ENCODE measurements at regions not wholly inside any gene's neighbourhood (a gene's known extent, or its start where the extent isn't known, plus 50 kb on each side); places are given as distances from the start of the nearest gene placed in this dataset.

DNA sequence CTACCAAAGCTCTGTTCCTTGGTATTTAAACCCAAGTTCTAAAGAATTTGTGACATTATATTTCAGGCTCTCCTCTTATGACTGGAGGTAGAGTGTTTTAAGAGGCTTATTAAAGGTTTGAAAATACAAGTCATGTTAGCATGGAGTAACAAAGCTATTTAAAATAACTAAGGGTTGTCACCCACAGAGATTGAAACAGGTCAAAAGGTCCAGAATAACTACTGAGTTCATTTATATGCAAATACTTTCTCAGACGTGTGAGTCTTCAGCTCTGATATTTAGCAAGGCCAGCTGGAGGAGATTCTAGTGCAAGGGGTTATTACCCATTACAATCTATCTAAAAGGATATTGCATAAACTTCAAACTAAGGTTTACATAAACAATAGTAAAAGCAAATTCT lies 1538.8 kb upstream of the CDH8 start:
- TF ChIP-seq CTCF (optimal IDR thresholded peaks at IDR 0.05 in 1 of 3, IDR thresholded peaks at IDR 0.05 in 1 of 3, conservative IDR thresholded peaks at IDR 0.05 in 1 of 3; ENCODE audit: extremely low read depth in 1 of 3, insufficient read depth in 2 of 3, low read length in 3 of 3) = no peak
- TF ChIP-seq EZH2 (IDR thresholded peaks at IDR 0.05; ENCODE audit: low read length) = no peak
- Histone ChIP-seq H3K9me3 (ENCODE audit: control insufficient read depth, low read depth, low read length) (no peaks in the 10 kb centered on the region), H3K27me3 (ENCODE audit: control insufficient read depth, extremely low read depth, insufficient read depth, low read length) (no peaks in the 10 kb centered on the region), H2AFZ (ENCODE audit: control insufficient read depth, low read length) (no peak overlapping the region), H4K20me1 (ENCODE audit: control insufficient read depth, extremely low read depth, insufficient read depth, low read length) (no peaks in the 10 kb centered on the region), H3K4me3 (ENCODE audit: control insufficient read depth in 2 of 3, extremely low read depth in 1 of 3, insufficient read depth in 2 of 3, low read depth in 1 of 3, low read length in 3 of 3) (no peak overlapping the region), H3K9ac (ENCODE audit: control insufficient read depth, extremely low read depth, insufficient read depth, low read length) (no peak overlapping the region), H3K27ac (ENCODE audit: control insufficient read depth, insufficient read depth, low read length) (no peak overlapping the region), H3K36me3 (ENCODE audit: control insufficient read depth in 2 of 2, extremely low read depth in 1 of 2, insufficient read depth in 2 of 2, low read length in 2 of 2) (no peaks in the 10 kb centered on the region), H3K79me2 (ENCODE audit: control insufficient read depth, insufficient read depth, low read length) (no peaks in the 10 kb centered on the region), H3K4me1 (ENCODE audit: control insufficient read depth, extremely low read depth, insufficient read depth, low read length) (no peaks in the 10 kb centered on the region), H3K9me1 (ENCODE audit: control insufficient read depth, extremely low read depth, insufficient read depth, low read length) (no peaks in the 10 kb centered on the region), H3K4me2 (ENCODE audit: control insufficient read depth, extremely low read depth, insufficient read depth, low read depth, low read length) (no peak overlapping the region)
- no peak for FAIRE-seq
- DNase-seq (ENCODE audit: low read depth, low spot score) = no peak
- dilution Hi-C loops (cut with MboI; ENCODE audit: extremely low pct_ligation_motif_present, low sequenced_read_pairs) = no loop called here

- FAIRE-seq (no peak), DNase-seq (ENCODE audit: low read depth, low spot score) (no peak)
- dilution Hi-C loops (cut with MboI; ENCODE audit: extremely low pct_ligation_motif_present, low sequenced_read_pairs) = no loop called here
- H3K4me1 ChIP-seq (ENCODE audit: control insufficient read depth, extremely low read depth, insufficient read depth, low read length) = no peaks in the 10 kb centered on the region
- H3K27ac ChIP-seq (ENCODE audit: control insufficient read depth, insufficient read depth, low read length) = no peak overlapping the region
- H3K4me2 ChIP-seq (ENCODE audit: control insufficient read depth, extremely low read depth, insufficient read depth, low read depth, low read length) = no peak overlapping the region
- no peaks in the 10 kb centered on the region for H3K9me3 ChIP-seq (ENCODE audit: control insufficient read depth, low read depth, low read length)
- H3K9ac ChIP-seq (ENCODE audit: control insufficient read depth, extremely low read depth, insufficient read depth, low read length) = no peak overlapping the region
- no peaks in the 10 kb centered on the region for H4K20me1 ChIP-seq (ENCODE audit: control insufficient read depth, extremely low read depth, insufficient read depth, low read length)
- no peaks in the 10 kb centered on the region for H3K9me1 ChIP-seq (ENCODE audit: control insufficient read depth, extremely low read depth, insufficient read depth, low read length)
- H2AFZ ChIP-seq (ENCODE audit: control insufficient read depth, low read length) = no peak overlapping the region
- H3K36me3 ChIP-seq (ENCODE audit: control insufficient read depth in 2 of 2, extremely low read depth in 1 of 2, insufficient read depth in 2 of 2, low read length in 2 of 2) = no peaks in the 10 kb centered on the region
- H3K27me3 ChIP-seq (ENCODE audit: control insufficient read depth, extremely low read depth, insufficient read depth, low read length) = no peaks in the 10 kb centered on the region
- no peaks in the 10 kb centered on the region for H3K79me2 ChIP-seq (ENCODE audit: control insufficient read depth, insufficient read depth, low read length)
- TF ChIP-seq EZH2 (IDR thresholded peaks at IDR 0.05; ENCODE audit: low read length) (no peak), CTCF (optimal IDR thresholded peaks at IDR 0.05 in 1 of 3, IDR thresholded peaks at IDR 0.05 in 1 of 3, conservative IDR thresholded peaks at IDR 0.05 in 1 of 3; ENCODE audit: extremely low read depth in 1 of 3, insufficient read depth in 2 of 3, low read length in 3 of 3) (no peak)
- no peak overlapping the region for H3K4me3 ChIP-seq (ENCODE audit: control insufficient read depth in 2 of 3, extremely low read depth in 1 of 3, insufficient read depth in 2 of 3, low read depth in 1 of 3, low read length in 3 of 3)
These were observed 1531.9 kb upstream of the CDH8 start for GRCh38 chr16:63568164-63568563.

All from keratinocyte (primary cell).